Epithelial cell of esophagus (primary cell): ENCODE measurements at regions not wholly inside any gene's neighbourhood (a gene's known extent, or its start where the extent isn't known, plus 50 kb on each side); places are given as distances from the start of the nearest gene placed in this dataset.

ENCODE experiments used
- DNase-seq: peaks from one replicate; pipeline ENCODE4 v3.0.0; 2010; ENCODE audit warnings: low read depth
- H3K4me3 ChIP-seq: 2 replicates; pipeline ENCODE4 v1.5.1; 2011; ENCODE audit warnings: mild to moderate bottlenecking, low read length, control low read depth
- TF ChIP-seq, protein P1 (sequence below): IDR thresholded peaks from 2 replicates; pipeline ENCODE4 v1.5.1; 2011; ENCODE audit warnings: low read depth, mild to moderate bottlenecking, low read length, control low read depth, inconsistent platforms; ENCODE audit not compliant: insufficient read depth; ENCODE audit errors: missing control alignments

- DNase-seq, result no peak
Observed at GRCh38 chr20:24389686-24390085, 79.7 kb upstream of the SYNDIG1 start.

GRCh38 chr20:24388828-24389380 is 80.5 kb upstream of the SYNDIG1 start:
- DNase-seq, result peak; percentile 10
- TF ChIP-seq, protein P1, sequence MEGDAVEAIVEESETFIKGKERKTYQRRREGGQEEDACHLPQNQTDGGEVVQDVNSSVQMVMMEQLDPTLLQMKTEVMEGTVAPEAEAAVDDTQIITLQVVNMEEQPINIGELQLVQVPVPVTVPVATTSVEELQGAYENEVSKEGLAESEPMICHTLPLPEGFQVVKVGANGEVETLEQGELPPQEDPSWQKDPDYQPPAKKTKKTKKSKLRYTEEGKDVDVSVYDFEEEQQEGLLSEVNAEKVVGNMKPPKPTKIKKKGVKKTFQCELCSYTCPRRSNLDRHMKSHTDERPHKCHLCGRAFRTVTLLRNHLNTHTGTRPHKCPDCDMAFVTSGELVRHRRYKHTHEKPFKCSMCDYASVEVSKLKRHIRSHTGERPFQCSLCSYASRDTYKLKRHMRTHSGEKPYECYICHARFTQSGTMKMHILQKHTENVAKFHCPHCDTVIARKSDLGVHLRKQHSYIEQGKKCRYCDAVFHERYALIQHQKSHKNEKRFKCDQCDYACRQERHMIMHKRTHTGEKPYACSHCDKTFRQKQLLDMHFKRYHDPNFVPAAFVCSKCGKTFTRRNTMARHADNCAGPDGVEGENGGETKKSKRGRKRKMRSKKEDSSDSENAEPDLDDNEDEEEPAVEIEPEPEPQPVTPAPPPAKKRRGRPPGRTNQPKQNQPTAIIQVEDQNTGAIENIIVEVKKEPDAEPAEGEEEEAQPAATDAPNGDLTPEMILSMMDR, result no peak
- no peak overlapping the region for H3K4me3 ChIP-seq

More at GRCh38 chr20:24389686-24390085, 79.7 kb upstream of the SYNDIG1 start:
- TF ChIP-seq, protein P1, result no peak
- H3K4me3 ChIP-seq, result no peak overlapping the region

DNA sequence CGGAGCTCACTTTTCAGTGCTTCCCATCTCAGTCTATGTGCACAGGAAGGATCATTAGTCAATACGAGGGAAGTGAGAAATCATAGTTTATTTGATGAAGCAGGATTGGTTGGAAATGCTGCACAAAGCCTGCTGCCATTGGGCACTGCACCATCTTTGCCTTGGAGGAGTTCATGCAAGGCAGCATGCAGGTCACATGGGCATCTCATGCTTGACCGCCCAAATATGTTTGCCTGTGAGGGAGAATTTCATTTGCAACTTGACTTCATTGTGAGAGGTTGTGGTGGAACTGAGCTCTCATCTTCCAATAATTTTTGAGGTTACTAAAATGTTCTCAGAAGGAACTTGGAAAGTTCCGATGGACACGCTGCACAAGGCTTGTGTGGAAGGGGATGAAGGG is 83.9 kb upstream of the SYNDIG1 start:
- DNase-seq, result no peak
- no peak overlapping the region for H3K4me3 ChIP-seq
- TF ChIP-seq, protein P1, result no peak

GRCh38 chr20:24384865-24385264 is 84.6 kb upstream of the SYNDIG1 start:
- DNase-seq, result no peak
- H3K4me3 ChIP-seq, result no peak overlapping the region
- TF ChIP-seq, protein P1, result no peak

- H3K4me3 ChIP-seq, result no peak overlapping the region
- no peak for DNase-seq
- TF ChIP-seq, protein P1, result no peak
Observed at GRCh38 chr20:24382743-24383142, 86.7 kb upstream of the SYNDIG1 start.

- H3K4me3 ChIP-seq, result no peak overlapping the region
- DNase-seq, result no peak
- TF ChIP-seq, protein P1, result no peak
Observed at GRCh38 chr20:24382331-24382730, 87.1 kb upstream of the SYNDIG1 start.

- no peak overlapping the region for H3K4me3 ChIP-seq
- DNase-seq, result no peak
- TF ChIP-seq, protein P1, result no peak
Observed at GRCh38 chr20:24381886-24382285, 87.5 kb upstream of the SYNDIG1 start.
